Glomerular visceral epithelial cell (primary cell): ENCODE measurements at regions not wholly inside any gene's neighbourhood (a gene's known extent, or its start where the extent isn't known, plus 50 kb on each side); places are given as distances from the start of the nearest gene placed in this dataset.

Experiments used
- DNase-seq: peaks from one replicate; pipeline ENCODE4 v3.0.0-alpha.2; 2016; ENCODE audit errors: extremely low spot score

DNA sequence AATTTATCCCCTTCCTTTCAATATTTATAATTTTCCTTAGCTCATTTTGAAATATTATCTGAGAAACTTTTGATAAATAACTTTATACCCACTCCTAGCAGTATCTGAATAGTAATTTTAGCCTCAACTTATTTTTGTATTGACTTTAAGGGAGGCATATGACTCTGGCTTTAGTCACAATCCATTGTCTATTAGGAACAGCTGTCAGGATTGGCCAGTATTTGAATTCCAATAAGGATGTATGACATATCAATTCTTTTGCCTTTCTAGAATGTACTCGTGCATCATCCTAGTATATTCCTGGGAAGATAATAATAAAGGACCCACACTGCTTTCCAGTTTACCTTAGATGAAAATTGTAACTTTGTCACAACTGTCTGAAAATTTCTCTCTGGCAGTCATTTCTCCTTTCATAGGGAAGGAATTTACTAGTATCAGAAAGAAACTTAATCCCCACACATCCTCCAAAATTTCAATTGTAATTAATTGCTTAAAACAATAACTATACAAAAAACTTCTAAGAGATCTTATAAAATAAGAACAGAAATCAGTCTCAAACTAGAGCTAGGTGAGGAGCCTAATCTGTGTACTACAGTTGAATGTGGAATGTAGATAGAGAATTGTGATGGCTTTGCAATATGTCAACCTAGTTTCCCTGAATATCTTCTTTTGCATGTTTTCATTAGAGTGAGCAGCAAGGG is 121.0 kb upstream of the EPHA5 start:
- no peak for DNase-seq

DNA sequence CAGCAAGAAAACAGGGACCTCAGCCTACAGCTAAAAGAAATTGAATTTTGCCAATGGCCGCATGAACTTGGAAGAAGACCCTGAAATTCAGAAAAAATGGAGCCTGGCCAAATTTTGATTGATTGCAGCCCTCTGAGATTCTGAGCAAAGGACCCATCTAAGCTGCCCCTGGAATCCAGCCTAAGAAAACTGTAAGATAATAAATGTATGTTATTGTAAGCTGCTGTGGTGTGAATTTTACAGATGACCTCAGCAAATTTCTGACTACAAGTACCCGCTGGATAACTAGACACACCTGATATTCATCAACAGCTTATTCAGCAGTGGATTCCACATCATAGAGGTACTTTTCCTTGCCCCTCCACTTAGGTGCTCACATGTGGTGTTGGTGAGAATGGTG is 119.5 kb upstream of the EPHA5 start:
- DNase-seq, result no peak

DNA sequence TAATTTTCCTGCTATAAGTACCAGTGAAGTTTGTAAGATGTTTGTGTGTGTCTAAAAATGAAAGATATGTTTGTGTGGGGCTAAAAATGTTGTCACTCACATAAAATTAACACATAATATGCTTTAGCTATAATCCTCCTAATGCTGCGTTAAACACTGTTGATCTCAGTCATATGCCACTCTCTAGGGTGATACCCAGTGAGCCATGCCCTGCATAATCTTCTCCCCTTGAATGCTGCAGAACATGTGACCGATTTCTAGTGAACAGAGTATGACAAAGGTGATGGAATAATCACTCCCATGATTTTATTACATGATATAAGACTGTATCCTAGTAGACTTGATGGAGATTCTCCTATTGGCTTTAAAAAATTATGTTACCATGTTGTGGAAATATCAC is 119.1 kb upstream of the EPHA5 start:
- DNase-seq, result no peak

DNA sequence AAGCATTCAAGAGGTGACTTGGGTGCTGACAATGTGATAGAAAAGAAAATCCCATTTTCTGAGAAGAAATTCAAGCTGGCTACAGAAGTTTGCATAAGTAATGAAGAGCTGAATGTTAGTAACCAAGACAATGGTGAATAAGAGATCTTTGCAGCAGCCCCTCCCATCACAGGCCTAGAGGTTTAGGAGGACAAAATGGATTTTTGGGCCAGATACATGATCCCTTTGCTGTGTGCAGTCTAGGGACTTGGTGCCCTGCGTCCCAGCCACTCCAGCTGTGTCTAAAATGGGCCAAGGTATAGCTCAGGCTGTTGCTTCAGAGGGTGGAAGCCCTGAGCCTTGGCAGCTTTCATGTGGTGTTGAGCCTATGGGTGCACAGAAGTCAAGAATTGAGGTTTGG is 107.0 kb upstream of the EPHA5 start:
- no peak for DNase-seq

DNA sequence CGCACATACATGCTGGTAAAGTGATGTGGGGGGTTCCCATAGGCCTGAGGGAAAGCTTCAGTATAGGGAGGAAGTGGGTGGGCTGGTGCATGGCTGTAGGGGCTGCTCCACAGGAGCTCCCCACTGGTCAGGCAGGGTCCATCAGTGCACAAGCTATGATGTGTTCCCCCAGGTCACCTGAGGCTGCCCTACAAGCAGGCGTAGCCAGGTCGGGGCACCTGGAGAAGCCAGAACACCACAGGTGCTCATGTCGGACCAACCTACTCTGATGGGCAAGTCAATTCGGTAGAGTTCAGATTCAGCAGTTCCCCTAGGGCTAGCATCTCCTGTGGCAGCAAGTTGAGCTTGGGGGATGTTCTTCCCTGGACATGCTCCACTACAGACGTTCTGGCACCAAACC is 103.3 kb upstream of the EPHA5 start:
- DNase-seq, result no peak

DNA sequence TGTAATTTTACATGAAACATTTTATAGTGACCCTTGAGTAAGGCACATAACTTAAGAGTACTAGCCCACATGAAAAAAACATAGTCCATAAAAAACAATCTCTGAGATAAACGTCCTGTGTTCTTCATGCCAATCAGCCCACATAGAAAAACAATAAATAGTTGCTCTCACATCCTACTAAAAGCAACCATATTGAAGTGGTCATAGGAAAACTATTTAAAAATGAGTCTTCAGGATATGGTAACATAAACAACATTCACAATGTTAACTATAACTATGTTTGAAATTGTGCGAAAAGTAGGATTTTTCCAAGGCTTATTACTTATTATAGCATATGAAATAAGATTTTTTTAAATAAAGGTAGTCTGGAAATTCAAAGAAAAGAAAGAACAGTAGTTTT is 77.1 kb upstream of the EPHA5 start:
- no peak for DNase-seq

DNA sequence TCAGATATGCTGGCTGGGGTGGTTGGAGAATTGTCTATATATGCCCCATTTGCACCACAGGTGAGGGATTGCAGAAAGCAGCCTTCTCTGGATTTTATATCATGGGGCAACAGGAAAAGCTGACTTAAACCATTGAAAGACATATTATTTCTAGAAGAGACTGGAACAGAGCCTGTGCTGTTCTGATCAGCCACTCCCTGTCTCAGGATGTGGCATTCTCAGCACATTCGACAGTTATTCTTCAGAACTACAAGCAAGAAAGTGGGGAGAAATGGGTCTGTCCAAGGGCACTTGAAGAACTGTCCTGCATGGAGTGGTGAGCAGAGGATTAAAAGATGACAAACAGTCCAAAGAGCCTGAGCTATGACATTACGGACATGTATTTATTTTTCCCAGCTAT is 67.8 kb upstream of the EPHA5 start:
- no peak for DNase-seq

DNA sequence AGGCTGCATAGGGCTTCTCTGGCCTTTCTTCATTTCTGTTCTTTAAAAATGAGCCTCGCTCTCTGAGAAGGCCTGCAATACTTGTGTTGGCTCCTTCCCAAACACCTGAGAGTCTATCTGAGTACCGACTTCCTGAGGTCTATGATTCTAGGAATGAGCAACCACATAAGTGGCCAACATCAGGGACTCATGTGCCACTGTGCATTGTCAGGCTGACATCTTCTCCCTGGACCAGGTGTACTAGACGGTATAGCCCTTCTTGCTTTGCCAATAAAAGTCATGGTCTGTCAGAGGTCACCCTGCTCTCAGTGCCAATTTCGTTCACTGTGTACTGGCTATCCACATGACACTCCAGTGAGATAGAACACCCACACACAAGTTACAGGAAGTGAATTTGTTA is 67.4 kb upstream of the EPHA5 start:
- no peak for DNase-seq

DNA sequence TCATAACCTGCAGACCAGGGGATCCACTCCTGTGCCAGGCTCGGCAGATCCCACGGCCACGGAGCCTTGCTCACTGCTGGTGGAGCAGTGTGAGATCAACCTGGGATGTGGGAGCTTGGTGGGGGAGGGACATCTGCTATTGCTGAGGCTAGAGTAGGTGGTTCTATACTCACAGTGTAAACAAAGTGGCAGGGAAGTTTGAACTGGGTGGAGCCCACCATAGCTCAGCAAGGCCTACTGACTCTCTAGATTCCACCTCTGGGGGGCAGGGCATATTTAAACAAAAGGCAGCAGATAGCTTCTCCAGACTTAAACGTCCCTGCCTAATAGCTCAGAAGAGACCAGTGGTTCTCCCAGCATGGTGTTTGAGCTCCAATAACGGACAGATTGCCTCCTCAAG is 54.7 kb upstream of the EPHA5 start:
- DNase-seq, result no peak
